ENCODE measurements at regions not wholly inside any gene's neighbourhood (a gene's known extent, or its start where the extent isn't known, plus 50 kb on each side); places are given as distances from the start of the nearest gene placed in this dataset.

DNA sequence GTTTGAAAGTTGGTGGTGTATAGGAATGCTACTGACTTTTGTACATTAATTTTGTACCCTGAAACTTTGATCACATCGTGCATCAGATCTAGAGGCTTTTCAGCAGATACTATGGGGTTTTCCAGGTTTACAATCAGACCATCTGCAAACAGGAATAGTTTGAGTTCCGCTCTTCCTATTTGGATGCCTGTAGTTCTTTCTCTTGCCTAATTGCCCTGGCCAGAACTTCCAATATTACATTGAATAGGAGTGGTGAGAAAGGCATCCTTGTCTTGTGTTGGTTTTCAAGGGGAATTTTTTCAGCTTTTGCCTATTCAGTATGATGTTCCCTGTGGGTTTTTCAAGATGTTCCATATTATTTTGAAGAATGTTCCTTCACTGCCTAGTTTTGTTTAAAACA is 633.5 kb downstream of the KCNJ3 start:
- TF ChIP-seq, protein P1, sequence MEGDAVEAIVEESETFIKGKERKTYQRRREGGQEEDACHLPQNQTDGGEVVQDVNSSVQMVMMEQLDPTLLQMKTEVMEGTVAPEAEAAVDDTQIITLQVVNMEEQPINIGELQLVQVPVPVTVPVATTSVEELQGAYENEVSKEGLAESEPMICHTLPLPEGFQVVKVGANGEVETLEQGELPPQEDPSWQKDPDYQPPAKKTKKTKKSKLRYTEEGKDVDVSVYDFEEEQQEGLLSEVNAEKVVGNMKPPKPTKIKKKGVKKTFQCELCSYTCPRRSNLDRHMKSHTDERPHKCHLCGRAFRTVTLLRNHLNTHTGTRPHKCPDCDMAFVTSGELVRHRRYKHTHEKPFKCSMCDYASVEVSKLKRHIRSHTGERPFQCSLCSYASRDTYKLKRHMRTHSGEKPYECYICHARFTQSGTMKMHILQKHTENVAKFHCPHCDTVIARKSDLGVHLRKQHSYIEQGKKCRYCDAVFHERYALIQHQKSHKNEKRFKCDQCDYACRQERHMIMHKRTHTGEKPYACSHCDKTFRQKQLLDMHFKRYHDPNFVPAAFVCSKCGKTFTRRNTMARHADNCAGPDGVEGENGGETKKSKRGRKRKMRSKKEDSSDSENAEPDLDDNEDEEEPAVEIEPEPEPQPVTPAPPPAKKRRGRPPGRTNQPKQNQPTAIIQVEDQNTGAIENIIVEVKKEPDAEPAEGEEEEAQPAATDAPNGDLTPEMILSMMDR (IDR thresholded peaks at IDR 0.05) = no peak
- TF ChIP-seq POLR2A (IDR thresholded peaks at IDR 0.05) = no peak

Data from testis (tissue), 2 donors.